ENCODE measurements at regions not wholly inside any gene's neighbourhood (a gene's known extent, or its start where the extent isn't known, plus 50 kb on each side); places are given as distances from the start of the nearest gene placed in this dataset.

DNA sequence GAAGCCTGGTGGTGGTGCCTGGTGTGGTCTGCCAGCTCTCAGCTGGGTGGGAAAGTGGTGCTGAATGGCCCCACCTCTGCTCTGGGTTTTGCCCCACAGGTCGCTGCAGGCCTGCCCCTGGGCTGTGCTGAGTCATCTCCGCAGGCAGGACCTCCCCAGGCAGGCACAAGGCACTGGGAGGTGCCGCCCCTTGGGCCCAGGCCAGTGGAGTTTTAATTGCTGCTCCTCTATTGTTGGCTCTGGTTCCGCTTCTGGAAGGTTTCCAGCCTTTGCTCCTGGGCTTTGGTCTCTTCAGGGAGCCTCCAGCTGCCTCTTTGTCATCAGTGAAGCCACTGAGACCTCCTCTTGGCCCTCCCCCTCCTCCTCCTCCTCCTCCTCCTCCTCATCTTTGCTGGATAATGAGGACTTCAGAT lies 180.3 kb upstream of the GRB10 start:
- ChIA-PET POLR2A (no interaction called here), CTCF (no interaction called here)
- no peak overlapping the region for H3K4me3 ChIP-seq (ENCODE audit: low read depth, low read length)
- no peak for TF ChIP-seq CTCF (IDR thresholded peaks at IDR 0.05; ENCODE audit: insufficient read depth, low read length, missing control alignments)
- no peak for DNase-seq (ENCODE audit: low read depth, low spot score)

GRCh38 chr7:50962281-50962883 lies 179.7 kb upstream of the GRB10 start:
- ChIA-PET POLR2A (no interaction called here), CTCF (interaction anchor here (0.9 kb wide), 1 partner anchor 40 kb away, joined by 3 read pairs; no protein-coding TSS in a partner anchor)
- no peak for TF ChIP-seq CTCF (IDR thresholded peaks at IDR 0.05; ENCODE audit: insufficient read depth, low read length, missing control alignments)
- H3K4me3 ChIP-seq (ENCODE audit: low read depth, low read length): no peak overlapping the region
- no peak for DNase-seq (ENCODE audit: low read depth, low spot score)

DNA sequence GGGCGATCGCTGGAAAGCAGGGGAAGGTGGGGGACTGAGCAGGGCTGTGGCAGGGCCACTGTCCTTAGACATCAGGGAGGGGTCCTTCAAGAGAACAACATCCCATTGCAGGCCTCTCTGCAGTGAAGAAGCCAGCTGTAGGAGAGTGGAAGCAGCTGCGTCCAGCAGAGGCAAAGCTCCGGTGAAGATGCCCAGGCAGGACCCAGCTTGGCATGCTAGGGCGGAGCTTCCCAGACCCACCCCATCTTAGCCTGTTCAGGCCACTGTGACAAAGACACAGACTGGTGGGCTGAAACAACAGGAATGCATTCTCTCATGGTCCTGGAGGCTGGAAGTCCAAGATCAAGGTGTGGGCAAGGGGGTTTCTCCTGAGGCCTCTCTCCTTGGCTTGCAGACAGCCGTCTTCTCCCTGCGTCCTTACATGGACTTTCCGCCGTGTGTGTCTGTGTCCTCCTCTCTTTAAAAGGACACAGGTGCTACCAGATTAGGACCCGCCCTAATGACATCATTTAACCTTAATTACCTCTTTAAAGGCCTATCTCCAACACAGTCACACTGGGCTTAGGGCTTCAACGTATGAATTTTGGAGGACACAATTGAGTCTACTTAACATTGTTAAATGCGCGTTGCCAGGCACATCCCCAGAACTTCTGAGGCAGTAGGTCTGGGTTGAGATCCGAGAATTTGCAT lies 178.1 kb upstream of the GRB10 start:
- ChIA-PET POLR2A (no interaction called here), CTCF (no interaction called here)
- DNase-seq (ENCODE audit: low read depth, low spot score): no peak
- TF ChIP-seq CTCF (IDR thresholded peaks at IDR 0.05; ENCODE audit: insufficient read depth, low read length, missing control alignments): no peak
- no peak overlapping the region for H3K4me3 ChIP-seq (ENCODE audit: low read depth, low read length)

- TF ChIP-seq CTCF (IDR thresholded peaks at IDR 0.05; ENCODE audit: insufficient read depth, low read length, missing control alignments): no peak
- no peak for DNase-seq (ENCODE audit: low read depth, low spot score)
- ChIA-PET CTCF (no interaction called here), POLR2A (no interaction called here)
- H3K4me3 ChIP-seq (ENCODE audit: low read depth, low read length): no peak overlapping the region
Measured at GRCh38 chr7:50959991-50960390, 177.3 kb upstream of the GRB10 start.

- no peak for TF ChIP-seq CTCF (IDR thresholded peaks at IDR 0.05; ENCODE audit: insufficient read depth, low read length, missing control alignments)
- POLR2A ChIA-PET: no interaction called here
- no peak overlapping the region for H3K4me3 ChIP-seq (ENCODE audit: low read depth, low read length)
- no peak for DNase-seq (ENCODE audit: low read depth, low spot score)
- CTCF ChIA-PET: no interaction called here
Measured at GRCh38 chr7:50959560-50959959, 176.9 kb upstream of the GRB10 start.

DNA sequence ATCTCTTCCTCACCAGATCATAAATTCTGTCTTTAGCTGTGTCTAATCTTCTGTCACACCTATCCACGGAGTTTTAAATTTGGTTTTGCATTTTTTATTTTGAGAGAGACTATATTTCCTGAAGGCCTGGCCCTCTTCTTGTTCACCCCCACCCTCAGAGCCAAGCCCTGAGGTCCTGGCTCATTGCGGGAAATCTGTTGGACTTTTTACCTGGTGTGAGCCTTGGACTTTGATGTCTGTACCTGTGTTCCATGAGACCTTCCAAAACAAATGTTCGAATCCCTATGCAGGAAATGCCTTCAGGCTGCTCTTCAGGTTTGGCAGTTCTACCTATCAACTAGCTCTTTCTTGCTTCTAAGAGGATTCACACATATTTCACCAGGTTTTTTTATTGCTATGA lies 175.2 kb upstream of the GRB10 start:
- no peak for TF ChIP-seq CTCF (IDR thresholded peaks at IDR 0.05; ENCODE audit: insufficient read depth, low read length, missing control alignments)
- no peak overlapping the region for H3K4me3 ChIP-seq (ENCODE audit: low read depth, low read length)
- ChIA-PET CTCF (no interaction called here), POLR2A (no interaction called here)
- DNase-seq (ENCODE audit: low read depth, low spot score): no peak
